IPS-18a (cell line): ENCODE measurements at regions not wholly inside any gene's neighbourhood (a gene's known extent, or its start where the extent isn't known, plus 50 kb on each side); places are given as distances from the start of the nearest gene placed in this dataset.

Source experiments
- H3K27ac ChIP-seq: one replicate; pipeline ENCODE4 v1.5.1; 2013; ENCODE audit warnings: low read length
- H3K27me3 ChIP-seq: one replicate; pipeline ENCODE4 v1.6.1; 2013; ENCODE audit warnings: mild to moderate bottlenecking, low read length; ENCODE audit not compliant: control insufficient read depth, insufficient read depth
- H3K36me3 ChIP-seq: one replicate; pipeline ENCODE4 v1.6.1; 2013; ENCODE audit warnings: low read depth, low read length; ENCODE audit not compliant: control insufficient read depth
- H3K4me1 ChIP-seq: one replicate; pipeline ENCODE4 v1.6.1; 2013; ENCODE audit warnings: low read depth, low read length; ENCODE audit not compliant: control insufficient read depth
- H3K4me3 ChIP-seq: one replicate; pipeline ENCODE4 v1.5.1; 2013; ENCODE audit warnings: low read length
- H3K9ac ChIP-seq: one replicate; pipeline ENCODE4 v1.6.1; 2013; ENCODE audit warnings: mild to moderate bottlenecking, low read length, moderate library complexity
- H3K9me3 ChIP-seq: one replicate; pipeline ENCODE4 v1.6.1; 2013; ENCODE audit warnings: low read depth, low read length; ENCODE audit not compliant: control insufficient read depth

DNA sequence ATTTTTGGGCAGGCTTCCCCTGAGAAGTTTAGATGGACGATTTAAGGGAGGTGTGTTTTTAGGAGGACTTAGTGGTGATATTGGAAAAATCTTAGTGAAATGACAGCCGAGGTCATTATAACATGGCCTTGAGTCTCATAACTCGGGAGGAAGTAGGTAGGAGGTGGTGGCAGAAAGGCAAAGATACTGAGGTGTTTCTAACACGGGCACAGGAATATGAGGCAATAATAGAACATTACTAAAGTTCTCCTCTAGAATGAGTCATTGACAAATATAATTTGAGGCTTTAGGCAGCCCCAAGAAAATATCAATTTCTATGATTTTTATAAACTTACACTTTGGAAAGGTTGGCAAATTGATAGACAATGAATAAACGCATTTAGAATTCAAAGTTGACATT is 146.1 kb upstream of the ZEB2 start:
- Histone ChIP-seq H3K36me3 (no peaks in the 10 kb centered on the region), H3K9me3 (no peaks in the 10 kb centered on the region), H3K27ac (no peak overlapping the region), H3K4me3 (no peak overlapping the region), H3K4me1 (peaks cover 7% of the 10 kb centered on the region), H3K27me3 (no peaks in the 10 kb centered on the region), H3K9ac (no peak overlapping the region)

DNA sequence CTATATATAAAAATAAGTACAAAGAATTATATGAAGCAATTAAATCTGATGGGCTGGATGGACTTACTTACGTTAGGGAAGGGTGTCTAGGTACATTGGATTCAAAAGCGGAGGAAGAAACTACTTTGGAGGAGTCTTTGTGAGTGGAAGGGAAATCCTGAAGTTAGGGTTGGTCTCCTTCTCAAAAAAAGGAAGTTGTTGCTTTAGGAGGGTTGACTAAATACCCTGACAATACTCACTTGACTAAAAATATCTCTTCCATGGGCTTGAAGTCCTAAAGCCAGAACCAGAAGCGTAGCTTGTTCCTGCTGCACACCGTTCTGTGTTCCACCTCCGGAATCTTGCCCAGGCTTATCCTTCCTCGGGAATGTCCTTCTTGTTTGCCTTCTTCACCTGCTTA is 143.3 kb upstream of the ZEB2 start:
- no peak overlapping the region for H3K27ac ChIP-seq
- no peak overlapping the region for H3K4me3 ChIP-seq
- H3K9ac ChIP-seq = no peak overlapping the region
- no peaks in the 10 kb centered on the region for H3K9me3 ChIP-seq
- H3K36me3 ChIP-seq = no peaks in the 10 kb centered on the region
- no peaks in the 10 kb centered on the region for H3K27me3 ChIP-seq
- H3K4me1 ChIP-seq = peaks cover 7% of the 10 kb centered on the region

DNA sequence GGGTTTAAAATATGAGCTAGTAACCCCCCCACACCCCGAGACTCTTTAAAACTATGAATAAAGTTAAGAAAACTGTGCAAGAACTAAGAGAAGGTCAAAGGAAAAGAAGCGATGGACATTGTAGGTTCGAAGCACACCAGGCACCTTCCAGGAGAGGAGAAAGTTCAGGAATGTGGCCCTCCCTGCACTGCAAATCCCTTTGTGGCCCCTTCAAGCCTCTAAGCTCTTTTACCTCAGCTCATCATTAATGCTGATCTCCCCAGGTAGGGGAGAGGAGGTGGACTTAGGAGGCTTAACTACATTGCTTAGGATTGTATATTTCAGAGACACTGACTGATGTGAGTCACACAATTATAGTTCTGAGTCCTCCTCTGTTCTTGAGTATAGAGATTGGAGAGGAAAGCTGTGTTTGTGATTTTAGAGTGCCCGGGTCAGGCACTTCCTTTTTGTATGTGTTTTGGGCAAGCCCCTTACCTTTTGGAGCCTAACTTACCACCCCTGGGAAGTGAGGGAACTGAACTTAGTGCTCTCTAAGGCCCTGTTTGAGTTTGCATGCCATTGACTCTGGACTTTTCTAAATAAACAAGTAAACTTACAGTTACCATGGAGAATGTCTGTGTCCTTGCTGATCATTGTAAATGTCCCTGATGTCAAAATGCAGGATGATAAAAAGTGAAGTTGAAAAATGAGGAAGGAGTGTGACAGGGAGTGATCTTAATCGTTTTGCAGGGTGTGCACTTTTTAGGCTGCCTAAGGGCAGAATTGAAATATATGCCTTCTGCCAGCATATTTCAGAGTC is 140.8 kb upstream of the ZEB2 start:
- H3K4me3 ChIP-seq = no peak overlapping the region
- H3K9ac ChIP-seq = no peak overlapping the region
- peaks cover 7% of the 10 kb centered on the region for H3K4me1 ChIP-seq
- no peak overlapping the region for H3K27ac ChIP-seq
- no peaks in the 10 kb centered on the region for H3K9me3 ChIP-seq
- no peaks in the 10 kb centered on the region for H3K27me3 ChIP-seq
- H3K36me3 ChIP-seq = no peaks in the 10 kb centered on the region

DNA sequence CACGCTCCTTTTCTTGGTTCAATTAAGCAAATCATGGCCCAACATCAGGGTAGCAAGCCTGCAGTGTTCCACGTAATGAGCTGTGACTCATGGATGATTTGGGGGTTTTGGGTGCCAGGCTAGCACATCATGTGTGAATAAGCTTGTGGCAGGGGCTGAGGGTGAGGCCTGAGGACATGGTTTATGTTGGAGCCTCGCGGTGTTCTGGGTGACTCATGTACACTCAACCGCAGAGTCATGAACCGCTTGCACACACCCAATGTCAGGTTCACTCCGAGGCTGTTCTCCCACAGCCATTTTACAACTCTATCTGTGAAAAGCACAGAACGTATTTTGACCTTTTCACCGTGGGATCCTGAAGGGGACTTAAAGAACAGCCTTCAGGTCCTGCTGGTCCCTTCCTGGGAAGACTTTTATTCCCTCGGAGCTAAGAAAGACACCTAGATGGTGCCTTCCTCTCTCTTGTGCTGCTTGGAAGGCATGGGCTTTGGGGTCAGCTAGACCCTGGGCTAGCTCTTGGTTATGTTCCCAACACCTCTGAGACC is 139.9 kb upstream of the ZEB2 start:
- H3K36me3 ChIP-seq = no peaks in the 10 kb centered on the region
- no peak overlapping the region for H3K9ac ChIP-seq
- H3K27ac ChIP-seq = no peak overlapping the region
- peaks cover 2% of the 10 kb centered on the region for H3K4me1 ChIP-seq
- no peak overlapping the region for H3K4me3 ChIP-seq
- no peaks in the 10 kb centered on the region for H3K27me3 ChIP-seq
- H3K9me3 ChIP-seq = no peaks in the 10 kb centered on the region

DNA sequence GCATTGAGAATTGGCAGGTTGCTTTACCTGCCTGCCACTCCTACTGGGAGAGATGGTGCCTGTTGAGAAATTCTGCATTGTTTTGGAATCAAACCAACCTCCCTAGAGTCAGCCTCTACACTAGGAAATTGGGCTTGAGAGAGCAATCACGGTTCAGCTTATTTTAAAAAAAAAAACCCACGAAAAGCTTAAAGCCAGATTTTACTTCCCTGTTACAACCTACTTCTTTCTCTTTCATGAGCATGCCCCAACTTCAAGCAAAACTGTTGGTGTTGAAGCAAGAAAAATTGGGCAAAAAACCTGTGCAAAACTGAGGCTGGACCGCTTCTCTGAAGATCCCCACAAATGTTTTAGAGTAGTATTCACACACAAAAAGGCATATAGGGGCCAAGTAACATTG is 134.6 kb upstream of the ZEB2 start:
- H3K27me3 ChIP-seq = no peaks in the 10 kb centered on the region
- no peak overlapping the region for H3K9ac ChIP-seq
- no peaks in the 10 kb centered on the region for H3K9me3 ChIP-seq
- no peaks in the 10 kb centered on the region for H3K36me3 ChIP-seq
- H3K4me1 ChIP-seq = peaks cover 7% of the 10 kb centered on the region
- no peak overlapping the region for H3K4me3 ChIP-seq
- no peak overlapping the region for H3K27ac ChIP-seq

DNA sequence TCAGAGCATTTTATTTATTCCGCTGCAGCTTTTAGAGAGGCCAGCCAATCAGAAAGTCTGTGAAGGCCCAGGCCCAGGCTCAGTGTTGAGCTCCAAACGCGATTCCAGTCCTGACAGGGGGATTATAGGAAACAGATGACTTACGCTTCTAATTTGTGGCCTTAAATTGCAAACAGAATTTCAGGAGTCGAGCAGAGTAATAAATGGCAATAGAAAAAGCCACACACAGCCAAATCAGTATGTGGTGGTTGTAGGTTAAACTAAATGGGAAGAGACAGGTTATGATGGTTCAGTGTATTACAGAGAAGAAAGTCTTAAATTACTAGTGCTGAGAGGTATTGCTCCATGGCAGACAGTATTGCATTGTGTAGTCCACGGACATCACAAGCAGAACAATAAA is 131.0 kb upstream of the ZEB2 start:
- Histone ChIP-seq H3K36me3 (no peaks in the 10 kb centered on the region), H3K9me3 (no peaks in the 10 kb centered on the region), H3K4me3 (no peak overlapping the region), H3K4me1 (peaks cover 20% of the 10 kb centered on the region), H3K27ac (no peak overlapping the region), H3K9ac (no peak overlapping the region), H3K27me3 (no peaks in the 10 kb centered on the region)

DNA sequence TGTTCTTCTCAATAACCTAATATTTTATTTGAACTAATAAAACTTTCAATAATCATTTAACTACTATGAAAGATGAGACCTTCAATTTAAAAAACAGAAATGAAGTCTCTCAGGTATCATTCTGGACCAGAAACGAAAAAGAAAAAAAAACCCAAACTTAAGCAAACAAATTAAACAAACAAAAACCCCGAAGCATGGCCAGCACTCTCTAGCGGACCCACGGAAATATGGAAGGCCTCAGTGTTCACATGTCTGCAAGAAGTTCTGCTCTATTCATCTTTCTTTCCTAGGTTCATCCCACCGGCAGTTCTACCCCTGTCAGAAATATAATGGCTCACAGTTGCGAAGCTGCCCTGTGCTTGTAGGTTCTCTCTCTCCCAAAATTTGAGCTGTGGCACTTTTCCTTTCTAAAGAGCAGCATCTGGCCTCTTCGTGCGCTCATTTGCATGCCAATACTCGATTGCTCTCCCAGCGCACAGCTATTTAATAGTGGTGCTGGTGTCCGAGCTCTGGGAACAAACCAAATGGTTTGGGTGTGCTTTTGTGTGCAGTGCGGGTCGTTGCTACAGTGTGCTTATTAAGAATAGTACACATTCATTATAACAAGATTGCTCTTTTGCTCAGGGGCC is 129.0 kb upstream of the ZEB2 start:
- H3K9me3 ChIP-seq = no peaks in the 10 kb centered on the region
- peak overlapping the region; percentile 13 for H3K4me3 ChIP-seq
- H3K27ac ChIP-seq = no peak overlapping the region
- H3K27me3 ChIP-seq = no peaks in the 10 kb centered on the region
- no peaks in the 10 kb centered on the region for H3K36me3 ChIP-seq
- H3K9ac ChIP-seq = no peak overlapping the region
- H3K4me1 ChIP-seq = peaks cover 20% of the 10 kb centered on the region

DNA sequence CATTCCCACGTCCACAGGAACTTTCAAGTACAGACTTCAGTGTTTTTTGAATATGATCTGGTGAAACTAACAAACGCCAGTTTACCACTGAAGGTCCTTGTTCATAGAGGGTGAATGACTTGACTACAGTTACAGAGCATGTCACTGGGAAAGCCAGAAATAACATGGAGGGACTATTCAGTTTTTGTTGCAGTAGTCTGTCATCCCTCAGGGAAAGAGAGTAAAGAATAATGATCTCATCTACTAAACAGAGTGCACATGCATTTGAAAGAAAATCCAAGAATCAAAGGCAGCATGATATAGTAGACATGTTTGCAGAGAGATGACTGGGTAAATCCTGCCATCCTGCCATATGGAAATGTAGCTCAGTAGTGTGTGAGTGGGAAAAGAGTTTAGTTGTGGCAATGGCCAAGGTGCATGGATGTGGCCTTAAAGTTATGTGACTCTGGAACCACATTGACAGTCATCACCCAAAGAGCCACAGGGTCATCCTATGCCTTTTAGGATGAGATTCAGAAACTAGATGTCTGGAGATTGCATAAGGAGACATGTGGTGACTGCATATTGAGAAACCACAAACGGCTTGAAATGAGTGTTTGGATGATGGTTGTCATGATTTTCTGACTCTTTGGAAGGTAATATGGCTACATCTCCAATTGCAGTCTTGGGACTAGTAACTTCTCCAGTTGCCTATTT is 125.3 kb upstream of the ZEB2 start:
- Histone ChIP-seq H3K9ac (no peak overlapping the region), H3K27ac (no peak overlapping the region), H3K4me3 (no peak overlapping the region), H3K36me3 (no peaks in the 10 kb centered on the region), H3K4me1 (peaks cover 27% of the 10 kb centered on the region), H3K27me3 (no peaks in the 10 kb centered on the region), H3K9me3 (no peaks in the 10 kb centered on the region)

DNA sequence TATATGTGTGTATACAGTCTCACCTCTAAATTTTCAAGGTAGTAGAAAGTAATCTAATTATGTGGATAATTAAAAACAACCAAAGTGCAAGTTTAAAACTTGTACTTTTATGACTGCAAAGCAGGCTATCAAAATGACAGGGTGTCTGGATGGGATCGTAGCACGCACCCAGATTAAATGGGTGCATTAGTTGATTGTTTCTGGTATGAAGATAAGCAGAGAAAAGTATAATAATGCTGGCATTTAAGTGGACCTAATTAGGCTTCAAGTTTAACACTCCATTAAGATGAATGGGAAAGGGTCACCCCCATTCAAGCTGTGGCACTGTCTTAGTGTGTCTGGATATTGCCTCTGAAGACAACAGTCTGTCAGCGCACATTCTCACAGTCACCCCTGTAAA is 124.6 kb upstream of the ZEB2 start:
- no peaks in the 10 kb centered on the region for H3K9me3 ChIP-seq
- no peak overlapping the region for H3K9ac ChIP-seq
- H3K27ac ChIP-seq = no peak overlapping the region
- H3K36me3 ChIP-seq = no peaks in the 10 kb centered on the region
- no peak overlapping the region for H3K4me3 ChIP-seq
- H3K27me3 ChIP-seq = no peaks in the 10 kb centered on the region
- H3K4me1 ChIP-seq = peaks cover 23% of the 10 kb centered on the region

DNA sequence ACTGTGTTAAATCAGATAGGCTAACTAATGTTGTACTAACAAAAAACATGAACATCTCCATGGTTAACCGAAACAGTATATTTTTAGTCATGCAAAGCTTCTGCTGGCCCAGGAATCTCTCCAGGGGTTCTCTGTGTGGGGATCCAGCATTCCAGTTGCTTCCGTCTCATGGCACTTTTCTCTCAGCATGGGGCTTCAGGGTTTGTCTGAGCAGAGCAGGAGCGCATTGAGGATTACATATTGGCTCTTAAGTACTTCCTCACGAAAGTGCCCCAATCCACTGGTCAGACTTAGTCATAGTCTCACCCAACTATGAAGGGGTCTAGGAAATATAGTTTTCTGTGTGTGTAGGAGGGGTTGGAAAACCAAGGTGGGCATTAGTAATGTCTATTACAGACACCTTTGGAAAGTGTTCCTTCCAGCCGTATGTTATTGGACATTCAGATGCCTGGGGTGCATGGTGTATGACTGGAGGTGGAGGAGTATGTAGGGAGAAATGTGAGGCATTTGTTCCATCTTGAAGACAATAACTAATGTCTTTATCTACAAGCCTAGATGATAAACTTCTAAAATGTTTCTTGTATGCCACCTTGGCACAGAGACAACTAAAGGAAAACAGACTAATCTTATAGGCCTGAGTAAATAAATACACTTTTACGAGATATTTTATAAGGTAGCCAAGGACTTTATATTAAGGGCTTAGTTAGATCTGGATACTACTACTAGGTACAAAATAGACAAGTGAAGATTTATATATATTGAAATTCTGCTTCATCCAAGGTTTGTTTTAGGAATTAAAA is 123.8 kb upstream of the ZEB2 start:
- no peaks in the 10 kb centered on the region for H3K27me3 ChIP-seq
- H3K4me3 ChIP-seq = no peak overlapping the region
- H3K4me1 ChIP-seq = peaks cover 15% of the 10 kb centered on the region
- H3K27ac ChIP-seq = no peak overlapping the region
- no peaks in the 10 kb centered on the region for H3K9me3 ChIP-seq
- no peaks in the 10 kb centered on the region for H3K36me3 ChIP-seq
- no peak overlapping the region for H3K9ac ChIP-seq

DNA sequence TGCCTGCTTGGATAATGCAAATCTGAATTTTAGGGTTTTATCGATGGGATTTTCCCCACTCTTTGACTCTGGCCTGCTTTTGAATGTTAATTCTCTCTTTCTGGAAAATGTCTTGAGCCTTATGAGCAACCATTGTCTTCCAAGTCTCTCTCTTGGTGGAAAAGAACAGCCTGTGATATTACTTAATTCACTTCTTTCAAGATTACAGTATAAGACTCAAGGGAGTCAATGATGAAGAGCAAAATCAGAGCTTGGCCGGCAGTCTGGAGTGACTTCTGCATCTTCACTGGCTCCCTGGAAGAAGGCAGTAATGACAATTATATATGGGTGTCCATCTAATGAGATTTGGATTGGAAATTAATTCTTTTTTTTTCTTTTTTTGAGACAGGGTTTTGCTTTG is 122.9 kb upstream of the ZEB2 start:
- H3K36me3 ChIP-seq = no peaks in the 10 kb centered on the region
- no peaks in the 10 kb centered on the region for H3K9me3 ChIP-seq
- no peak overlapping the region for H3K4me3 ChIP-seq
- no peak overlapping the region for H3K9ac ChIP-seq
- no peaks in the 10 kb centered on the region for H3K27me3 ChIP-seq
- H3K27ac ChIP-seq = no peak overlapping the region
- H3K4me1 ChIP-seq = peaks cover 9% of the 10 kb centered on the region
